ENCODE measurements at regions not wholly inside any gene's neighbourhood (a gene's known extent, or its start where the extent isn't known, plus 50 kb on each side); places are given as distances from the start of the nearest gene placed in this dataset.
A peak's percentile ranks its signal among the peaks of the same experiment; 100 is the strongest.
"Not testable (repeated sequence)": the region's sequence is repeated elsewhere in the genome, so short reads cannot be mapped to it uniquely, and the experiment has no call there.

DNA sequence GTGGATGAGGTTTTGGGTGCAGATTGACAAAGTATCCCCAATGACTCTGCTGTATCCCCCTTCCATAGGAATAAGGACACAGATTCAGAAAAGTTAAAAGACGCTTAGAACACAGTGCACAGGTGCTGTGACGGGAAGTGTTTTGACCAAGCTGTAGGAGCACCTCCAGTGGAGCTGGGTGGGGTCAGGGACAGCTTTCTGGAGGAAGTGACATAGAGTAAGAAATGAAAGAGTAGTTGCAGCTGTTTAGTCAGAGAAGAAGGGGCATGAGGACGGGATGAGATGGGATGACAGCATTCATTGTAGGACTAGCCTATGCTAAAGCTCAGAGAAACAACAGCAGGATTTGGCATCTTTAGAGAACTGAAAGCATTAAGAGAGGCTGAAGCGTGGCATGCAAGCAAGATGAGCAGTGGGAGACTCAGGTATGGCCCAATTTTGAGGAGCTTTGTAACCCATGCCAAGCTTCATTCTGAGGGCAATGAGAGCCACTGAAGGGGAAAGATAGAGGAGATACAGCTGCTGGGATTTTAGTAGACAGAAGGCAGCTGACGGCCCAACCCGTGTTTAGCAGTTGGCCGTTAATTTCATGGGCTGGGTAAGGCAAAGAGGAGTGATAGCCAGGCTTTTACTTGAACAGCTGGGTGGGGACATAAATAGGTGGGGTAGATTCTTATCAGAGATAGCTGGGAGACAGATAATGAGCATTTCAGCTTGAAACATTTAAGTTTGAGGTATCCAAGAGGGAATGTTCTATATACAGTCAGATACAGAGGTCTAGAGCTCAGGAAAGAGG lies 131.8 kb upstream of the KRAS start:
- DNase-seq = peak; percentile 44

DNA sequence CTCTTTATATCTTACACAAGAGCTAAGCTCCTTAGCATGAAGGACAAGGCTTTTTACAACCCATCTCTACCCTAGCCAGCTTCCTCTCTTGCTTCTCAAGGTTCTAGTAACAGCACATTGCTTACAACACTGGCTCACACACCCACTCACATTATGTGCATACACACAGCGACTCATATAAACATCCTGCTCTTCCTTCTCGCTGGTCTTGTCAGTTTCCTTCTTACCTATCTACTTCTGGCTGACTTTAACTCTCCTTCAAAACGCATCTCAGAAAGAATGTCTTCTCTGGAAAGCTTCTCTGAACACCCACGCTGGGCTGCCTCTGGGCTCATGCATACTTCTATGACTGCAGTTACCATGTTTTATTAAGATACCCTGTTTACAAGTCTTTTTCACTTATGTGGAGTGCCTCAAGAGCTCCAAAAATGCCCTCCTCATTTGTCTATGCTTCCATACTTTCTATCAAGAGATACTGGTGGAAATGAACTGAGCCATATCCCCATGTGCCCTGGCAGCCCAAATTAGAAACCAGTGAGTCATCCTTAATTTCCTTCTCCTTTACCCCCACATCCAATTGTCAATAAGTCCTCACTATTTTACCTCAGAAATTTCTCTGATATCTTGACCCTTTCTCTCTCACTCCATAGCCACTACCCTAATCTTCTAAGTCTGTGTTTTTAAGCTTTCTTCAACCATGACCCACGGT lies 126.9 kb upstream of the KRAS start:
- DNase-seq = peak; percentile 60

DNA sequence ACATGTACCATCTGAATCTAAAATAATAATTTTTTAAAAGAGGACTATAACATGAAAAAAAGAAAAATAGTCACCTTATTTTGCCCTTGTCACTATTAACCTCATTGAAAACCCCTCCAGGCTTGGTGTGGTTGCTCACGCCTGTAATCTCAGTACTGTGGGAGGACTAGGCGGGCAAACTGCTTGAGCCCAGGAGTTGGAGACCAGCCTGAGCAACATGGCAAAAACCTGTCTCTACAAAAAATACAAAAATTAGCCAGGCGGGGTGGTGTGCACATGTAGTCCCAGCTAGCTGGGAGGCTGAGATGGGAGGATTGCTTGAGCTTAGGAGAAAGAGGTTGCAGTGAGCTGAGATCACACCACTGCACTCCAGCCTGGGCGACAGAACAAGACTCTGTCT lies 126.3 kb upstream of the KRAS start:
- peak; percentile 24 for DNase-seq

DNA sequence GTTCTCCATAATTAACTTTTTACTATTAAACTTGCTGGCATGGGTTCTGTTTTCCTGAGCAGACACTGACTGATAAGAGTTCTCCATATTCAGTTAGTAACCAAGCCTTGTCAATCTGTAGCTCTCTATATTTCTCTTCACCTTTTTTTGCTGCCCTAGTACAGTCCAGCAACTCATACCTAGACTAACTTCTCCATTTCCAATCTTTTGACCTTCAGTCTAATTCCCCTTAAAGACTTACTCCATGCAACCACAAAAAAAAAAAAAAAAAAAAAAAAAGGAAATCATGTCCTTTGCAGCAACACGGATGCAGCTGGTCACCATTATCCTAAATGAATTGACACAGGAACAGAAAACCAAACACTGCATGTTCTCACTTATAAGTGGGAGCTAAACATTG lies 125.7 kb upstream of the KRAS start:
- no peak for DNase-seq

DNA sequence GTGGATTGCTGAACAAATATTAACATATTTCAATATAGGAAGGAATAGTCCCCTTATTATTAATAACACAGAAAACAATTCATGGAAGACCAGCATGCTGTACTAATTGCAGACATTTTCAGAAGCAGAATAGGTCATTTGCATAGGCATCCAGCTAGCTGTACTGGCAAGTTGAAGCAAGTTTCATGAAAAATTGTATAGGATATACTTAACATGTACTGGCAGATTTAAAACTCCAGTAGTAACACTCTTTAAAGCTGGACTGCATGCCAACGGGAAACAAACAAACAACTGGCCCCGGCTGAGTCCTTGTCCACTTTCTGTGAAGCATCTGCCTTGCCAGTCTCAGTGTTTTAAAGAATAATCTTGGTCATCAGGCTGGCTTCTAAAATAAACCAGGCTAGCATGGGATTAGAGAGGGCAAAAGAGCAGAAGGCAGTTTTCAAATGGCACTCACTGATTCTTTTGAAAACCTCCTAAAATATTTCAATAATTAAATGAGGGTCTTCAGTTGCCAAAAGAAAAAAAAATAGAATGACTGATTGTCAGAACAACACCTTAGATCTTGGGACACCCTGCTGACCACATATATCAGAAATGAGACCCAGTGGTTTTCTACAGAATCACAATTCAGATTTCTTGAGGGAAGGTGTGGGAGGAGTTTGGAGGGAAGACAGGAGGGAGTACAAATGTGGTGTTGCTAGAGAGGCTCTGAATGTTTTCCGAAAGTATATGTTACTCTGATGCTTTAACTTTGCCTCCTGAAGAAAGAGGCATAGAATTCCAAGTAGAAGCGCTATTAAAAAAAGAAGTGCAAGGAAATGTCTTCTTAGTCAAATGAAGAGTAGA lies 122.5 kb upstream of the KRAS start:
- no peak for DNase-seq

DNA sequence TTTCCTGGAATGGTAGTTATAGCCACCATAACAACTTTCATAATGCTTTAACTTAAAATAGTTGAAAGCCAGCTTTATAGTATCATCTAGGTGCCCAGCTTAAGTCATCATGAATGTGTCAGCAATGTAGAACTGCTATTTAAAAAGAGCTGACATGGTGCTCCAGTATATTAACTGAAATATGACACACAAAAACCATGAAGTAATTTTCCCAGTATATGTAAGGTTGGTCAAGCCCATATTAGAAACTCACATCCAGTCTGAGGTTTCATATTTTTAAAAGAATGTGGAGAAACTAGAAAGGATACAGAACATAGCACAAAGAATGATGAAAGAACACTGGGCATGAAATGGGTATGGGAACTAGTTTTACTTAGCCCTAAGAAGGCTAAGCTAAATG lies 121.3 kb upstream of the KRAS start:
- no peak for DNase-seq

DNA sequence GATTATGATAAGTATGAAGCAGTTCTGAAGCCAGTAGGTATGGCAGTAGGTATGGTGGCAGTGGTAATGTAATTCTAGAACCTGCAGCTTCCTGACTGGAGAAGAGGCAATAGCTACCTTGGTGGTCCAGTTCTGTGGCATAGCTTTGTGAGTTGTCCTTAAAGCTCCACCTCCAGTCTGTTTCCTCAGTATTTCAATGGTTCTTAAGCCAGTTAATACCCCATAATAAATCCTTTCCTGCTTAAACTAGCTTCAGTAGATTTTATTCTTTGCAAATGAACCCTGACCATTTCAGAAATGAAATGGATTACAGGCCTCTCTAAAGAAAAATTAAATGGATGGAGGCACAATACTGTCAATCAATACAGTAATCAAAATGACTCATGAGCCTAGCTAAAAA lies 117.8 kb upstream of the KRAS start:
- no peak for DNase-seq

DNA sequence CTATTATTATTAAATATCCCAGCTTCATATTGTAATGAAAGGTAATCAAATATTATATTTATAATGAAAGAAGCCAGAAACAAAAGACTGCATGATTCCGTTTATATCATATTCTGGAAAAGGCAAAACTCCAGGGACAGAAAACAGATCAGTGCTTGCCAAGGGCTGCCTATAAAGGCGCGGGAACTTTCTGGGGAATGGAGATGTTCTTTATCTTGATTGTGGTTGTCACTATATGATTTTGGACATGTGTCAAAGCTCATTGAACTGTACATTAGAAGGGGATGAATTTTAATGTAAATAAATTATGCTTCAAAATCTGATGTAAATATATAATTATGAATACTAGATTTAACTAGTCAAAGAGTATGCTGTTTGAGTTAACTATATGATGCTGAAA lies 115.4 kb upstream of the KRAS start:
- no peak for DNase-seq

DNA sequence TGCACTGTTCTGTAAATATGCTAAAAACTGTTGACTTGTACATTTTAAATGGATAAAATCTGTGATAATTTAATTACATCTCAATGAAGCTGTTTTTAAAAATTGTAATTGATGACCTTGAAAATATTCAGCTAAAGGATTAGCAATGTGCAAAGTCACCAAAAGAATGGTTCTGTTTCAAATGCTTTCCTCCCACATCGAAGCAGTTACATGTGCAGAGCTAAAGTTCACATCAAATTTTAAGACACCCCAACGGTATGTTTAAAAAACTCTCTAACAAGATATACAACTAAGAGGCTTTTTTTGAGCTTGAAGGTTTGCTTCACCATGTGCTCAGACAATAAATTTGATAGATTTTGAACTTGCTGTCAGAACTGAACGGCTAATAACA lies 114.6 kb upstream of the KRAS start:
- no peak for DNase-seq

DNA sequence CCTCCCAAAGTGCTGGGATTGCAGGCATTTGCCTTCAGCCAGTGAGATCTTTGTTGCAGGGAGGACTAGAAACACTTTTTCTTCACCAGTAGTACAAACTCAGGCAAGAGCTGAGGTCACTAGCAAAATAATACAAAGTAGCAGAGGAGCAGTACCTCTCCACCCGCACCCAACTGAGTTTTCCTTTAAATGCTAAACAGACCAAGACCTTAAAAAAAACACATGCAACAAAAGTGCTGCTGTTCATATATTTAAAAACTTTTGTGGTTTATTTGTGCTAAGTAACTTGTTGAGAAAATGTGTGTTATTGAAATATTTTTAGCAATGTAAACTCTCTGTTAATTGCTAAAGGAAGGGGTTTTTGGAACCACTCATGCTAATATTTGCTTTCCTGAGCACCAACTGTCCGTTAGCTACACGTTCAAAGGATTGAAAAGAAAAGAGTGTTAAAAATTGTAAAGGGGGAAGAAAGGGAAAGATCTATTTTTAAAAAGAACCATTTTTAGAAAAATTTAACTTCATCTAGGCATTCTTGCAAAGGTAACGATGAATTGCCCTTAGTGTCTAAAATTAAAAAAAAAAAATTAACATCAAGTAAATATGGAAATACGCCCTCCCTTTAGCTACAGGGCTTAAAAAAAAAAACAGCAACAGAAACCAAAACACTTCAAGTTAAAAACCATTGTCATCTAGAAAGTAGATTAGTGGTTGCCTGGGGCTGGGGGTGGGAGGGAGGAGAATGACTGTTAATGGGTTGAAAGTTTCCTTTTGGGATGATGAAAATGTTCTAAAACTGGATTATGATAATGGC lies 114.0 kb upstream of the KRAS start:
- DNase-seq = peak; percentile 20

DNA sequence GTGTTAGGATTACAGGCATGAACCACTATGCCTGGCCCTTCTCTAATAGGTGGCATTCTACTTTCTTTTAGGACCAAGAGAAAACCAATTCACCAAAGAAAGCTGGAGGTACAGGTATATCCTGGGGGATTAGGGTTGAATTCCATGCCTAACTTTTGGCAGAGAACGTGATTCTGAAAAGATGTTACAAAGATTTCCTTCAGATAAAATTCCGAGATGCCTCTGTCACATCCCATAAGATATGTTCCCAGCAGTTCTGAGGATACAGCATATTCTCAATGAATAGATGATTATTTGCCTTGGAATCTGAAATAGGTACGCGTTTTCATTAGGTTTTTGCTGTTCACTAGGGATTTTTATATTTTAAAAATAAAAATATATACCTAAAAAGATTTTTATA lies 111.9 kb upstream of the KRAS start:
- no peak for DNase-seq

DNA sequence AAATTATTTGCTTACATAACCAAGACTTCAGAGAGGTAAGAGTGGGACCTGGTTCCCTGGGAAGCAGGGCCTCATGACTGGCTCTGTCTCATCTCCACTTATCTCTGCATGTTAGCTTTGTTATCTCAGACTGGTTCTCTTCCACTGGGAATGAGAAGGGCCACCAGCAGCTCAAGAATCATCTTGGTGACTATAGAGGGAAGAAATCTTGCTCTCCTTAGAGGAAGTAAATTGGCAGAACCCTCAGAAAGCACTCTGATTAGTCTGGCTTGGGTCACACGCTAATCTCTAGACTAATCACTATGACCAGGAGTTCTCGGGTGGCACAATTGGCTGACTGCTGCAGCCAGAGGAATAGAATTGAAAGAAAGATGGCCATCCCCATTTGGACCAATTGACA lies 110.8 kb upstream of the KRAS start:
- no peak for DNase-seq

DNA sequence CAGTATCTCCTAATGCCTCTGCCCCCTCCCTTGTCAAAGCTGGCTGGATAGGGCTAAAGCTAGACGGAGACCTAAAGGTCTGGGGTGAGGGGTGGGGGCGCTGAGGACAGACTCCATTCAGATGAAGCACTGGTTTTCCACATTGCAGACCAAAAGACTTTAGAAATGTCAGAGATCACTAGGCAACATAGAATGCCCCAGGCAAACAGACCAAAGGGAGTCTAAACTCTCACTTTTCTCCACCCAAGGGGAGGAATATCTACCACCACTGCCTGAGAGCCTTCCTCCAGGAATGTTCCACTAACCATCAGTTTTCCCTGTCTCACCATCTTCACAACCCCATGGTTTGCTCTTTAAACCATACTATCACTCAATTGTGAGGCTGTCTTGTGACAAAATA lies 106.9 kb upstream of the KRAS start:
- no peak for DNase-seq

DNA sequence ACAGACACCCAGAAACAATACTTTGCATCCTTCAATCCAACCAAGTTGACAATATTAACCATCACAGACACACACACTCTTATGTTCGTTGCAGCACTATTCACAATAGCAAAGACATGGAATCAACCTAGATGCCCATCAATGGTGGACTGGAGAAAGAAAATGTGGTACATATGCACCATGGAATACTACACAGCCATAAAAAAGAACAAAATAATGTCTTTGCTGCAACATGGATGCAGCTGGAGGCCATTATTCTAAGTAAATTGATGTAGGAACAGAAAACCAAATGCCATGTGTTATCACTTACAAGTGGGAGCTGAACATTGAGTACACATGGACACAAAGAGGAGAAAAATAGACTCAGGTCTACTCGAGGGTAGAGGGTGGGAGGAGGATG lies 102.2 kb upstream of the KRAS start:
- DNase-seq = not testable (repeated sequence)

DNA sequence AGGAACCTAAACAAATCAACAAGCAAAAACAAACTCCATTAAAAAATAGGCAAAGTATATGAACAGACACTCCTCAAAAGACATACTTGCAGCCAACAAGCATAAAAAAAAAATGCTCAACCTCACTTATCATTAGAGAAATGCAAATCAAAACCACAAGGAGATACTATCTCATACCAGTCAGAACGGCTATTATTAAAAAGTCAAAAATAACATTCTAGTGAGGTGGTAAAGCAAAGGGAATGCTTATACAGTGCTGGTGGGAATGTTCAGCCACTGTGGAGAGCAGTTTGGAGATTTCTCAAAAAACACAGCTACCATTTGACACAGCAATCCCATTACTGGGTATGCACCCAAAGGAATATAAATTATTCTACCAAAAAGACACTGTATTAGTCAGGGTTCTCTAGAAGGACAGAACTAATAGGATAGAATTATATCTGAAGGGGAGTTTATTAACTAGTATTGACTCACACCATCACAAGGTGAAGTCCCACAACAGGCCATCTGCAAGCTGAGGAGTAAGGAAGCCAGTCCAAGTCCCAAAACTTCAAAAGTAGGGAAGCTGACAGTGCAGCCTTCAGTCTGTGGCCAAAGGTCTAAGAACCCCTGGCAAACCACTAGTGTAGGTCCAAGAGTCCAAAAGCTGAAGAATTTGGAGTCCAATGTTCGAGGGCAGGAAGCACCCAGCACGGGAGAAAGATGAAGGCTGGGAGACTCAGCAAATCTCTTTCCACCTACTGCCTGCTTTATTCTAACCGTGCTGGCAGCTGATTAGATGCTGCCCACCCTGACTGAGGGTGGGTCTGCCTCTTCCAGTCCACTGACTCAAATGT lies 101.6 kb upstream of the KRAS start:
- DNase-seq = no peak

DNA sequence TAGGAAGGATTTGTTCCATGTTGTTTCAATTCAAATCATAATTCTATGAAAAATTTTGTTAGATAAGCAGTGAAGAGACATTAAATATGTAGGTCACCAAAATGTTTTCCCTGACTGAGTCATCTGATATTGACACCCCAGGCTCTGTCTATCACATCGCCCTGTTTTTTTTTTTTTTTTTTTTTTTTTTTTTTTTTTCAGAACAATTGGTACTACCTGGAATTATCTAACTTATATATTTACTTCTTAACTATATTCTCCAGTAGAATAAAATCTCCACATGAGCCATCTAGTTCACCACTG lies 97.8 kb upstream of the KRAS start:
- DNase-seq = no peak

DNA sequence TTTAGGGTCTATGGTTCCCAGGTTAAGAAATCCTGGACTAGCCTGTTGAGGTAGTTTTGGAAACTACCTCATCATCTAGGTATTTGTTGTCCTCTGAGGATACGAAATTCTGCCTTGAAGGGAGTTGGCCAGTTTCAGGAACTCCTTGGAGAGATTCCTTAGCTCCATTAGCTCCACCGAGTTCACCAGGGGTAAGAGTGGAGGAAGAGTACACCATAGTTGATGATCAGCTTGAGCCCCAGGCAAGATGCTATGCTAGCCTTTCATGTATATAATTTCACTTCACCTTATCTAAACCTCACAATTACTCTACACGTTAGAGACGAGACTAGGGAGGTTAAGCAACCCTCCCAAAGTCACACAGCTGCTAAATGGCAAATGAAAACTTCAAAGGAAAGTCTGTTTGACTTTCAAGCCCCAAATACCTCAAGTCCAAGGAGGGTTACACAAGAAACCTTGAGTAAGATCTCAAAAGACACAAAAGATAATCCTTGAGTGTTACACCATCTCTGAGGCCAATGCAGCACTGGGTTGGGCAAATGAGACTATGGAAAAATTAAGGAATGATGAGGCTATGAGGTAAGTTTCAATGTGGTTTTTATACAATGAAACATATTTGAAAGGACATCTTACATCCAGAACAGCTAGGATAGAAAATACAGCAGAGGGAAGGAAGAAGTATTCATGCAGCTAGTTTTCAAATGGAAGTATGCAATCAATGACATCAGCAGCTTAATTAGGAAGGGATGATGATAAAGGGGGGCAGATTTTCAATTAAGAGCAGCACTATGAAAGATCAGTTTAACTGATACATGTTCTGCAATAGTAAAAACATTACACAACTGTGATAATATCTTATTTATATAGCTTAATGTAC lies 97.2 kb upstream of the KRAS start:
- no peak for DNase-seq

DNA sequence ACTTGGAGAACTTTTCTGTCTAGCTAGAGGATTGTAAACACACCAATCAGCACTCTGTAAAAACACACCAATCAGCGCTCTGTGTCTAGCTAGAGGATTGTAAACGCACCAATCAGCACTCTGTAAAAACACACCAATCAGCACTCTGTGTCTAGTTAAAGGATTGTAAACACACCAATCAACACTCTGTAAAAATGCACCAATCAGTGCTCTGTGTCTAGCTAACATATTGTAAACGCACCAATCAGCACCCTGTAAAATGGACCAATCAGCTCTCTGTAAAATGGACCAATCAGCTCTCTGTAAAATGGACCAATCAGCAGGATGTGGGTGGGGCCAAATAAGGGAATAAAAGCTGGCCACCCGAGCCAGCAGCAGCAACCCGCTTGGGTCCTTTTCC lies 91.1 kb upstream of the KRAS start:
- DNase-seq = not testable (repeated sequence)

DNA sequence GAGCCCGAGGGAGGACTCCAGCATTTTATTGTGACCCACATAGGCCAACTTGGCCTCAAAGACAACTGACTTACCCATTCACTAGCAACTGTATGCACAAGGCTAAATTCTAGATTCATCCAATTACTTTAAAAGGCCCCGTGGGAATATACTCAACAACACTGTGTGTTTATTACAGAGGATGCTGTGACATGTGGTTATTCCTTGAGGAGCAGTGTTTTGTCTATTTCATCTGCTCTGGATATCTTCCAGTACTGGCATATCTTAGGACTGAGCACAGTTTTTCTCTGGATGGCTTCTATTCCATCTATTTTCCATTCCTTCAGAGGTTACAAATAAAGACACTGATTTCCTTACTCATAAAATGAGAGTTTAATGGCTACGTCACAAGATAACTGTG lies 87.2 kb upstream of the KRAS start:
- no peak for DNase-seq

DNA sequence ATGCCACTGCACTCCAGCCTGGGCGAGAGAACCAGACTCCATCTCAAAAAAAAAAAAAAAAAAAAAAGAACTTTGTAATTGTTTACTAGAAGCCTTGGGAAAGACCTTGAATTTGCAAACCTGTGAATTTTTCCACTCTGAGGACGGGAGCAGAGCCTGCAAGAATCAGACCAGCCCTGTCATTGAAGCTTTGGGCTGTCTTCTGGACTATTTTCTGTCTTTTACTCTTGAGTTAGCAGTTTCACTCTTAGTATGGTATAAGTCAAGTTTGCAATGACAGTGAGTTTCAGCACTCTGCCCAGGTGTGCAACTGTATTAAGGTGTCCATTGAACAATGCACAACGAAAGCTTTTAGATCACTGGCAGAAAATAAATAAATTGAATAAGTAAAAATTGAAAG lies 81.4 kb upstream of the KRAS start:
- no peak for DNase-seq

DNA sequence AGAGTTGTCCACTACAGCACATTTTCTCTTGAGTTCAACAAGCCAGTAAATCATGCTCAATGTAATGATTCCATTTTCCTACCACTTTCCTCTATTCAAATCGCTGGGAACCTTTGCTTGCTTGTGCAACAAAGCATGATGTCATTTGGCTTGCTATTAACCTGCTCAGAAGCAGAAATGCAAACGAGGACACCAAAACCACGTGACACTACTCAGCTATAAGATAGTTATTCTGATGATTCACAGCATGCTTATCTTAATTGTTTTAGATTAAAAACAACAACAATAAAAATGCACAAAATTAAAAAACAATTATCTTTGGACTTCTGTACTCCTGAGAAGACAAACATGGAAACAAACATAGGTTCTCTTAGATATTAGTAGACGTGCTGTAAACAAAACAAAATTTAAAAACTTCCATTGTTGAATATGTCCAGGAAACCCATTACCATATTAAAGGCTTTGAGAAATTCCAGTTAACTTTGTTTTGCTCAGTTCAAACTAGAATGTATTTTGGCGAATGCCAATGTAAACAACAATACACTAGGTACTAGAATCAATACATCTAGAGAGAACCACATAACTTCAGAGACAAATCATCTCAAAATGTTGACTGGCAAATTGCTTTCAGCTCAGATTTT lies 77.5 kb upstream of the KRAS start:
- no peak for DNase-seq
